GM06990 (cell line): ENCODE measurements at regions not wholly inside any gene's neighbourhood (a gene's known extent, or its start where the extent isn't known, plus 50 kb on each side); places are given as distances from the start of the nearest gene placed in this dataset.

Source experiments
- DNase-seq: peaks from one replicate; pipeline ENCODE4 v3.0.0-alpha.2; 2011; ENCODE audit not compliant: insufficient read length; ENCODE audit errors: extremely low read depth
- H3K27me3 ChIP-seq: replicated peaks from 2 replicates; pipeline ENCODE4 v1.6.0; 2011; ENCODE audit warnings: low read length; ENCODE audit not compliant: control insufficient read depth, insufficient read depth
- H3K36me3 ChIP-seq: 2 replicates; pipeline ENCODE4 v1.5.1; 2011; ENCODE audit warnings: low read length; ENCODE audit not compliant: control insufficient read depth, insufficient read depth
- H3K4me3 ChIP-seq: replicated peaks from 2 replicates; pipeline ENCODE4 v1.5.1; 2011; ENCODE audit warnings: low read depth, mild to moderate bottlenecking, control low read depth, low read length
- TF ChIP-seq, protein P1 (sequence below): IDR thresholded peaks from 2 replicates; pipeline ENCODE4 v1.5.1; 2011; ENCODE audit warnings: low read length, control low read depth, mild to moderate bottlenecking, inconsistent platforms; ENCODE audit not compliant: insufficient read depth, poor library complexity, severe bottlenecking

GRCh38 chr1:87853576-87854351 lies 525.1 kb downstream of the LMO4 start:
- TF ChIP-seq, protein P1, sequence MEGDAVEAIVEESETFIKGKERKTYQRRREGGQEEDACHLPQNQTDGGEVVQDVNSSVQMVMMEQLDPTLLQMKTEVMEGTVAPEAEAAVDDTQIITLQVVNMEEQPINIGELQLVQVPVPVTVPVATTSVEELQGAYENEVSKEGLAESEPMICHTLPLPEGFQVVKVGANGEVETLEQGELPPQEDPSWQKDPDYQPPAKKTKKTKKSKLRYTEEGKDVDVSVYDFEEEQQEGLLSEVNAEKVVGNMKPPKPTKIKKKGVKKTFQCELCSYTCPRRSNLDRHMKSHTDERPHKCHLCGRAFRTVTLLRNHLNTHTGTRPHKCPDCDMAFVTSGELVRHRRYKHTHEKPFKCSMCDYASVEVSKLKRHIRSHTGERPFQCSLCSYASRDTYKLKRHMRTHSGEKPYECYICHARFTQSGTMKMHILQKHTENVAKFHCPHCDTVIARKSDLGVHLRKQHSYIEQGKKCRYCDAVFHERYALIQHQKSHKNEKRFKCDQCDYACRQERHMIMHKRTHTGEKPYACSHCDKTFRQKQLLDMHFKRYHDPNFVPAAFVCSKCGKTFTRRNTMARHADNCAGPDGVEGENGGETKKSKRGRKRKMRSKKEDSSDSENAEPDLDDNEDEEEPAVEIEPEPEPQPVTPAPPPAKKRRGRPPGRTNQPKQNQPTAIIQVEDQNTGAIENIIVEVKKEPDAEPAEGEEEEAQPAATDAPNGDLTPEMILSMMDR = no peak
- Histone ChIP-seq H3K36me3 (no peaks in the 10 kb centered on the region), H3K27me3 (no peaks in the 10 kb centered on the region), H3K4me3 (no peak overlapping the region)
- no peak for DNase-seq

GRCh38 chr1:87863317-87863716 lies 534.6 kb downstream of the LMO4 start:
- TF ChIP-seq, protein P1 = no peak
- H3K36me3 ChIP-seq = no peaks in the 10 kb centered on the region
- H3K4me3 ChIP-seq = no peak overlapping the region
- H3K27me3 ChIP-seq = no peaks in the 10 kb centered on the region
- no peak for DNase-seq

GRCh38 chr1:87864676-87865075 lies 536.0 kb downstream of the LMO4 start:
- TF ChIP-seq, protein P1 = no peak
- DNase-seq = no peak
- Histone ChIP-seq H3K27me3 (no peaks in the 10 kb centered on the region), H3K4me3 (no peak overlapping the region), H3K36me3 (no peaks in the 10 kb centered on the region)

GRCh38 chr1:87866416-87866815 lies 537.7 kb downstream of the LMO4 start:
- no peaks in the 10 kb centered on the region for H3K27me3 ChIP-seq
- no peak for DNase-seq
- TF ChIP-seq, protein P1 = no peak
- H3K36me3 ChIP-seq = no peaks in the 10 kb centered on the region
- no peak overlapping the region for H3K4me3 ChIP-seq

- TF ChIP-seq, protein P1 = no peak
- no peaks in the 10 kb centered on the region for H3K27me3 ChIP-seq
- no peak for DNase-seq
- H3K36me3 ChIP-seq = no peaks in the 10 kb centered on the region
- H3K4me3 ChIP-seq = no peak overlapping the region
Measured at GRCh38 chr1:87867626-87868025, 538.9 kb downstream of the LMO4 start.
